Smooth muscle cell (in vitro differentiated cells): ENCODE measurements at regions not wholly inside any gene's neighbourhood (a gene's known extent, or its start where the extent isn't known, plus 50 kb on each side); places are given as distances from the start of the nearest gene placed in this dataset.
"Not testable (repeated sequence)": the region's sequence is repeated elsewhere in the genome, so short reads cannot be mapped to it uniquely, and the experiment has no call there.

Experiments used
- DNase-seq: peaks from one replicate; lab custom pipeline; 2025; ENCODE audit not compliant: unreplicated experiment; lab: John Stamatoyannopoulos, UW
- H2AFZ ChIP-seq: fragments of 200-600 bp; sonication (generic); 2 replicates; pipeline ENCODE4 v1.6.0; 2016; ENCODE audit warnings: antibody characterized with exemption, low read depth, mild to moderate bottlenecking
- H3F3A ChIP-seq: fragments of 200-600 bp; sonication (generic); 2 replicates; pipeline ENCODE4 v1.6.0; 2017; ENCODE audit warnings: antibody characterized with exemption, low read depth
- H3K27ac ChIP-seq: fragments of 200-600 bp; sonication (generic); 2 replicates; pipeline ENCODE4 v1.5.1; 2016; ENCODE audit warnings: low read depth, mild to moderate bottlenecking
- H3K27me3 ChIP-seq: fragments of 200-600 bp; sonication (generic); 2 replicates; pipeline ENCODE4 v1.6.1; 2016; ENCODE audit warnings: low read depth, mild to moderate bottlenecking
- H3K36me3 ChIP-seq: fragments of 200-600 bp; sonication (generic); 2 replicates; pipeline ENCODE4 v1.5.1; 2016; ENCODE audit warnings: low read depth
- H3K4me1 ChIP-seq: fragments of 200-600 bp; sonication (generic); 2 replicates; pipeline ENCODE4 v1.5.1; 2016; ENCODE audit warnings: low read depth
- H3K4me2 ChIP-seq: fragments of 200-600 bp; sonication (generic); 2 replicates; pipeline ENCODE4 v1.6.0; 2016; ENCODE audit warnings: mild to moderate bottlenecking
- H3K4me3 ChIP-seq: fragments of 200-600 bp; sonication (generic); 2 replicates; pipeline ENCODE4 v1.5.1; 2016; ENCODE audit warnings: mild to moderate bottlenecking
- H3K79me2 ChIP-seq: fragments of 200-600 bp; sonication (generic); 2 replicates; pipeline ENCODE4 v1.6.0; 2016; ENCODE audit warnings: low read depth, mild to moderate bottlenecking
- H3K9ac ChIP-seq: fragments of 200-600 bp; sonication (generic); 2 replicates; pipeline ENCODE4 v1.6.0; 2016; ENCODE audit warnings: low read depth
- H3K9me3 ChIP-seq: fragments of 200-600 bp; sonication (generic); replicated peaks from 2 replicates; pipeline ENCODE4 v1.5.1; 2016; ENCODE audit warnings: low read depth
- H4K20me1 ChIP-seq: fragments of 200-600 bp; sonication (generic); 2 replicates; pipeline ENCODE4 v1.6.0; 2016; ENCODE audit warnings: low read depth
- WGBS: methylation state at CpG from one replicate; pipeline ENCODE4 v1.1.7; 2016; ENCODE audit warnings: low lambda C conversion rate; 5-methylcytosine and 5-hydroxymethylcytosine counted together
- TF ChIP-seq, protein P1 (sequence below): fragments of 200-600 bp; sonication (generic); IDR thresholded peaks from 2 replicates; pipeline ENCODE4 v1.5.1; 2017; ENCODE audit warnings: borderline replicate concordance, mild to moderate bottlenecking, antibody characterized with exemption; ENCODE audit not compliant: insufficient read depth, poor library complexity, severe bottlenecking

- H3K9me3 ChIP-seq = no peaks in the 10 kb centered on the region
- no peaks in the 10 kb centered on the region for H4K20me1 ChIP-seq
- no peak overlapping the region for H3K27ac ChIP-seq
- H3K4me2 ChIP-seq = no peak overlapping the region
- H3K36me3 ChIP-seq = no peaks in the 10 kb centered on the region
- 86% methylated on average over 1 of the region's 1 CpG for WGBS
- no peaks in the 10 kb centered on the region for H3K79me2 ChIP-seq
- no peaks in the 10 kb centered on the region for H3F3A ChIP-seq
- TF ChIP-seq, protein P1, sequence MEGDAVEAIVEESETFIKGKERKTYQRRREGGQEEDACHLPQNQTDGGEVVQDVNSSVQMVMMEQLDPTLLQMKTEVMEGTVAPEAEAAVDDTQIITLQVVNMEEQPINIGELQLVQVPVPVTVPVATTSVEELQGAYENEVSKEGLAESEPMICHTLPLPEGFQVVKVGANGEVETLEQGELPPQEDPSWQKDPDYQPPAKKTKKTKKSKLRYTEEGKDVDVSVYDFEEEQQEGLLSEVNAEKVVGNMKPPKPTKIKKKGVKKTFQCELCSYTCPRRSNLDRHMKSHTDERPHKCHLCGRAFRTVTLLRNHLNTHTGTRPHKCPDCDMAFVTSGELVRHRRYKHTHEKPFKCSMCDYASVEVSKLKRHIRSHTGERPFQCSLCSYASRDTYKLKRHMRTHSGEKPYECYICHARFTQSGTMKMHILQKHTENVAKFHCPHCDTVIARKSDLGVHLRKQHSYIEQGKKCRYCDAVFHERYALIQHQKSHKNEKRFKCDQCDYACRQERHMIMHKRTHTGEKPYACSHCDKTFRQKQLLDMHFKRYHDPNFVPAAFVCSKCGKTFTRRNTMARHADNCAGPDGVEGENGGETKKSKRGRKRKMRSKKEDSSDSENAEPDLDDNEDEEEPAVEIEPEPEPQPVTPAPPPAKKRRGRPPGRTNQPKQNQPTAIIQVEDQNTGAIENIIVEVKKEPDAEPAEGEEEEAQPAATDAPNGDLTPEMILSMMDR = no peak
- no peak overlapping the region for H2AFZ ChIP-seq
- no peak overlapping the region for H3K4me3 ChIP-seq
- no peak for DNase-seq
- H3K4me1 ChIP-seq = no peaks in the 10 kb centered on the region
- no peak overlapping the region for H3K9ac ChIP-seq
- no peaks in the 10 kb centered on the region for H3K27me3 ChIP-seq
Observed at GRCh38 chr3:81195478-81195877, 566.0 kb downstream of the GBE1 start.

GRCh38 chr3:81186412-81186811, 575.0 kb downstream of the GBE1 start:
- Histone ChIP-seq H3K4me1 (no peaks in the 10 kb centered on the region), H3K36me3 (no peaks in the 10 kb centered on the region), H3F3A (no peaks in the 10 kb centered on the region), H3K4me3 (no peak overlapping the region), H3K9me3 (no peaks in the 10 kb centered on the region), H3K27ac (no peak overlapping the region), H2AFZ (no peak overlapping the region), H4K20me1 (no peaks in the 10 kb centered on the region), H3K9ac (no peak overlapping the region), H3K79me2 (no peaks in the 10 kb centered on the region), H3K27me3 (no peaks in the 10 kb centered on the region), H3K4me2 (no peak overlapping the region)
- no peak for DNase-seq
- TF ChIP-seq, protein P1 = no peak

- not testable (repeated sequence) for H2AFZ ChIP-seq, DNase-seq, H3K9ac ChIP-seq, H3K79me2 ChIP-seq, H3K9me3 ChIP-seq, H3K27me3 ChIP-seq, H3K27ac ChIP-seq, H3K4me1 ChIP-seq, H3K4me3 ChIP-seq, H3K36me3 ChIP-seq, H3F3A ChIP-seq, H4K20me1 ChIP-seq, H3K4me2 ChIP-seq
- WGBS = 93% methylated on average over 12 of the region's 12 CpGs
Observed at GRCh38 chr3:81182086-81182875, 579.2 kb downstream of the GBE1 start.

DNA sequence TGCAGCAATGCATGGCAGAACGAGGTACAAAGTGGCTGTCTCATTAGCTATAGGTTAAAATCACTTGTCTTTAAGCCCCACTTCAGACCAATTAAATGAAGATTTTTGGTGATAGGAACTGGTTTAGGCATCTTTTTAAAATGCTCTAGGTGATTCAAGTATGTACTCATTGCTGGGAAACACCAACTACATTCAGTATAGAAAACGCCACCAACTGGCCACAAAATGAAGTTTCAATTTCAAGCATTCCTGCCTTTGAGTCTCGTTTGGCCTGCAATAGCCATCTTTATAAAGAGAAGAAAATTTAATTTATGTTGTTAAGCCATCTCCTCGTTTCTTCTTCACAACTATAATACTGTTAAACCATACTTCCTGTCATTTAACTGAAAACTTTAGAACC, 587.9 kb downstream of the GBE1 start:
- H3F3A ChIP-seq = no peaks in the 10 kb centered on the region
- no peaks in the 10 kb centered on the region for H4K20me1 ChIP-seq
- no peaks in the 10 kb centered on the region for H3K79me2 ChIP-seq
- no peaks in the 10 kb centered on the region for H3K27me3 ChIP-seq
- TF ChIP-seq, protein P1 = peak; percentile 24
- no peak for DNase-seq
- H3K27ac ChIP-seq = no peak overlapping the region
- H3K9me3 ChIP-seq = no peaks in the 10 kb centered on the region
- peaks cover 10% of the 10 kb centered on the region for H3K4me1 ChIP-seq
- no peak overlapping the region for H2AFZ ChIP-seq
- H3K36me3 ChIP-seq = no peaks in the 10 kb centered on the region
- no peak overlapping the region for H3K4me2 ChIP-seq
- WGBS = 33% methylated on average over 4 of the region's 4 CpGs
- no peak overlapping the region for H3K4me3 ChIP-seq
- no peak overlapping the region for H3K9ac ChIP-seq
